NCI-H1417 (cell line): ENCODE measurements at regions not wholly inside any gene's neighbourhood (a gene's known extent, or its start where the extent isn't known, plus 50 kb on each side); places are given as distances from the start of the nearest gene placed in this dataset.
"Not testable (repeated sequence)": the region's sequence is repeated elsewhere in the genome, so short reads cannot be mapped to it uniquely, and the experiment has no call there.

Experiments
- DNase-seq, 3 experiments: peaks; one replicate each; lab custom pipeline; 2025; lab: John Stamatoyannopoulos, UW

- not testable (repeated sequence) for DNase-seq
These were observed 137.4 kb upstream of the PKP2 start for GRCh38 chr12:33033999-33034398.

DNA sequence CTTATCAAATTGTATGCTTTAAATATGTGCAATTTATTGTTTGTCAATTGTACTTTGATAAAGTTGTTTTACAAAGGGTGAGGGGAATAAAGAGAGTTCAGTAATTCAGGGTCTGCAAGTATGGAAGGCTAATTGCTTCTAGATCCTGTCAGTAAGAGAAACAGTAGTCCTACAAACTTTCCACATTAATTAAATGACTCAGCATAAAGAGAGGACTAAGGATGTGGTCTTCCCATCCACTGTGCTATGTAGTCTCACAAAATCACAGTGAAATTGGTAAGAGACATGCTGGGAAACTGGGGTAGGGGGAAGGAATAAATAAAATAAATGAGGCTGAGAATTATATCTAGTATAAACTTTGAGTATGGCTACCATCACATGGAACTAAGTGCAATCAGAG lies 130.2 kb upstream of the PKP2 start:
- no peak for DNase-seq

DNA sequence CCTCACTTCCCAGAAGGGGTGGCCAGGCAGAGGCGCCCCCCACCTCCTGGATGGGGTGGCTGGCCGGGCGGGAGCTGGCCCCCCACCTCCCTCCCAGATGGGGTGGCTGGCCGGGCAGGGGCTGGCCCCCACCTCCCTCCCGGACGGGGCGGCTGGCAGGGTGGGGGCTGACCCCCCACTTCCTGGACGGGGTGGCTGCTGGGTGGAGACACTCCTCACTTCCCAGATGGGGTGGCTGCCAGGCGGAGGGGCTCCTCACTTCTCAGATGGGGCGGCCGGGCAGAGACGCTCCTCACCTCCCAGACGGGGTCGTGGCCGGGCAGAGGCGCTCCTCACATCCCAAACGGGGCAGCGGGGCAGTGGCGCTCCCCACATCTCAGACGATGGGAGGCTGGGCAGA lies 126.1 kb upstream of the PKP2 start:
- DNase-seq = not testable (repeated sequence)

DNA sequence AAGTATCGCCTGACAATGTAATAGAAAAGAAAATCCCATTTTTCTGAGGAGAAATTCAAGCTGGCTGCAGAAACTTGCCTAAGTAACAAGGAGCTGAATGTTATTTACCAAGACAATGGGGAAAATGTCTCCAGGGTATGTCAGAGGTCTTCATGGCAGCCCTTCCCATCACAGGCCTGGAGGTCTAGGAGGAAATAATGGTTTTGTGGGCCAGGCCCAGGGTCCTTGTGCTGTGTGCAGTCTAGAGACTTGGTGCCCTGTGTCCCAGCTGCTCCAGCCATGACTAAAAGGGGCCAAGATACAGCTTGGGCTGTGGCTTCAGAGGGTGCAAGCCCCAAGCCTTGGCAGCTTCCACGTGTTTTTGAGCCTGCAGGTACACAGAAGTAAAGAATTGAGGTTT lies 120.5 kb upstream of the PKP2 start:
- DNase-seq = not testable (repeated sequence)

GRCh38 chr12:33012226-33012625 lies 115.6 kb upstream of the PKP2 start:
- no peak for DNase-seq

- no peak for DNase-seq
These were observed 109.5 kb upstream of the PKP2 start for GRCh38 chr12:33006106-33006505.

DNA sequence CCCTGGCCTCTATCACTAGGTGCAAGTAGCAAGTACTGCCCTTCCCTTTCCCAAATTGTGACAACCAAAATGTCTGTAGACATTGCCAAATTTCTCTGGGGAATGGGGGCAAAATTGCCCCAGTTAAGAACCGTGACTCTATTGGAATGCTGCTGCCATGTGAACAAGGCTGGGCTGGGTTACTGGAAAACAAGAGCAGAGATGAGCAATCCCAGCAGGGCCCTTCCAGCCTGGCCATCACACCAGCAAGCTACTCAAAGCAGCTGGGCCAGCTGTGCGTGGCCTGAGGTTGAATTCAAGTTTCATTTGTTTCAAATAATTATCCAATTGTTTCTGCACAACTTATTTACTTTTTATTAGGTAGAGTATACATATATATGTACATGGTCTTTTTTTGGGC lies 103.4 kb upstream of the PKP2 start:
- no peak for DNase-seq

DNA sequence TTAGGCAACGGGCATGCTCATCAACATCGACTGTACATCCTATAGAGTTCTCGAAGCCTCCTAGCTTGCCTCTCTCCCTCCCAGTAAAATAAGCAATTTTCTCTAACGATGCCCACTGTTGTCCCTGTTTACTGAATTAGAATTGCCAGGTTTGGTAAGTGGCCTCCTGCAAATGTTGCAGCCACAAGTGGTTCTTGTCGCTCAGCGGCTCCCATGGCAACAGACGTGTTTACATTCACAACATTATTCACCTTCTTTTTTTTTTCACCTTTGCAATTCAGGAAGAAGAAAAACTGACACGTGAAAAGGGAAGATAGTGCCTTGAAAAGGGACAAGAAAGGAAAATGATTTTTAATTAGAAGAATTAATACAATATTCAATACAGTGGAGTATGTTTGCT lies 100.9 kb upstream of the PKP2 start:
- DNase-seq = peak in 2 of 3 experiments; percentile 87 to 99

DNA sequence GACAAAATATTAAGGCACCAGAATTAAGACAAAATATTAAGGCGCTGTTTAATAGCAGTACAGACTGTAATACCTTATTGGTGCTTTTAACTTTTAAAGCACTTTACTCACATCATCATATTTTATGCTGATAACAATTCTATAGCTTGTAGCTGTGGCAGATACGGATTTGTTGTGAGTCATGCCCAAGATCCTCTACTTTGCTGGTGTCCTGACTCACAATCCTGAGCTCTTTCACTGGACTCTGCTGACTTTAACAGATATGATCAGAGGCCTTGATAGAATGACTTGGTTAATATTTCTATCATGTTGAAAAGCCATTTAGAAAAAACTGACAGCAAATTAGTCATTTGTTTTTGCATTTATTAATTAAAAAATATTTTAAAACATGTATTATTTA lies 99.0 kb upstream of the PKP2 start:
- no peak for DNase-seq

DNA sequence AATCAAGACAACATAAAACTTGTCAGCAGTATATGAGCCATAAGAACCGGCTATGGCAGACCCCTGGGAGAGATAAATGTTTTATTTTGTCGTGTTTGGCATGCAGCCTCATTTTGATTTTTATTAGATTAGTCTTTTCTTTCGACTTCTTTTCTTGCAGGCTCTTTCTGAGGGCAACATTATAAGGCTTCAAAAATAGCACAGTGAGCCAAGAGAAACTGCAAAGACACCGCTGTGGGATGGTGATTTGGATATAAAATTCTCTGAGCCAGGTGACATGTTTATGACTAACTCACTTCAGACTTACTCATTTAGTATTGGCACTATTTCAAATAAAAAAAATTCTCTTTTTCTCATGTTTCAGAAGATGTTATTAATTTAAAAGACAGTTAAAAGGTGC lies 96.8 kb upstream of the PKP2 start:
- no peak for DNase-seq

DNA sequence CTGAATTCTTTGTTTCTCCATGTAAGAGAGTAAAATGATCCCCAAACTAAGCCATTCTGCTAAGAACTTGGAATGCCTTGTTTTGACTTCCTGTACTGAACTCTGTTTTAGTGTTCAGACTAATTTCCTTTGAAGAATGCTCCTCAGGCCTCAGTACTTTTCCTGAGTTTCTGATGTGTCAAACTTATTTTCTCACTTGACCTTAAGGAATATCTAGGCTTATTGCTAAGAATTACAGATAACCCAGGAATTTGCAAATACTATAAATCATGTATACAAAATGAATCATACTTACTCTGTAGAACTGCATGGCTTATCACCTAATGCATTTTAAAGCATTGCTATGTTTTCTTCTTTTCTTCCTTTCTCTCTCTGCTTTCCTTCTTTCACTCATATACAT lies 93.1 kb upstream of the PKP2 start:
- no peak for DNase-seq

- no peak for DNase-seq
These were observed 92.4 kb upstream of the PKP2 start for GRCh38 chr12:32988982-32989381.

DNA sequence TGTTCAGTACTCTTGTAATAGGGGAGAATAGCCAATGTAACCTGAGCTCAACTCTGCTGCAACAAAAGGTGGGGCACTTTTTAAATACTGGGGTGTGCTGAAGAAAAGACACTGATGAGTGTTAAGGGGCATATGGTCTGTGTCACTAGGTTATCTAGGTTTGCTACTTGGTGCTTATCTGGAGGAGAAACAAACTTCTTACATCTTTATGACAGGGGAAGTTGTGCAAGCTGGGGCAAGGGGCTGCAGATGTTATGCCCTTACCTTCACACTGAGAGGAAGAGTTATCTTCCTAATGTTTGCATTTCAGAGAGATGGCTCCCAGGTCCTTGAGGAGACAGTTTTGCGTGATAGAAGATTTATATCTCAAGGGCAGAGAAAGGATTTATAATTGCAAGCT lies 90.9 kb upstream of the PKP2 start:
- DNase-seq = peak in 2 of 3 experiments; percentile 24 to 60

- peak in 1 of 3 experiments; percentile 14 for DNase-seq
These were observed 87.4 kb upstream of the PKP2 start for GRCh38 chr12:32983968-32984367.

- no peak for DNase-seq
These were observed 86.8 kb upstream of the PKP2 start for GRCh38 chr12:32983332-32983731.

- peak in 1 of 3 experiments; percentile 22 for DNase-seq
These were observed 84.6 kb upstream of the PKP2 start for GRCh38 chr12:32981139-32981538.

- DNase-seq = no peak
These were observed 78.5 kb upstream of the PKP2 start for GRCh38 chr12:32975122-32975521.

- no peak for DNase-seq
These were observed 74.0 kb upstream of the PKP2 start for GRCh38 chr12:32970465-32971110.

GRCh38 chr12:32964981-32965585 lies 68.5 kb upstream of the PKP2 start:
- peak in 2 of 3 experiments; percentile 75 to 96 for DNase-seq

GRCh38 chr12:32956418-32956817 lies 59.8 kb upstream of the PKP2 start:
- peak in 1 of 3 experiments; percentile 31 for DNase-seq

- no peak for DNase-seq
These were observed 56.1 kb upstream of the PKP2 start for GRCh38 chr12:32952681-32953080.

DNA sequence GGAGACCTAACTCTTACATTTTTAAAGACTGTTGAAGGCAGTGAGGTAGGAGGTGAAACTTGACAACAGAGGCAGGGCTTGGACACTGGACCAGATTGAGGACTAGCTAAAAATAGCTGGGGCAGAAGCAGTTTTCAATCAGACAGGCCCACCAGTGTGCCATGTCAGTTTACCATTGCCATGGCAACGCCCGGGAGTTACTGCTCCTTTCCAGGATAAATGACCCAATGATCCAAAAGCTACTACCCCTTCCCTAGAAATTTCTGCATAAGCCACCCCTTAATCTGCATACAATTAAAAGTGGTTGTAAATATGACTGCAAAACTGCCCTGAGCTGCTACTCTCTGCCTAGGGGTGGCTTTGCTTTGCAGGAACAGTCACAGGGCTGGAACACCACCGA lies 53.2 kb upstream of the PKP2 start:
- DNase-seq = no peak

DNA sequence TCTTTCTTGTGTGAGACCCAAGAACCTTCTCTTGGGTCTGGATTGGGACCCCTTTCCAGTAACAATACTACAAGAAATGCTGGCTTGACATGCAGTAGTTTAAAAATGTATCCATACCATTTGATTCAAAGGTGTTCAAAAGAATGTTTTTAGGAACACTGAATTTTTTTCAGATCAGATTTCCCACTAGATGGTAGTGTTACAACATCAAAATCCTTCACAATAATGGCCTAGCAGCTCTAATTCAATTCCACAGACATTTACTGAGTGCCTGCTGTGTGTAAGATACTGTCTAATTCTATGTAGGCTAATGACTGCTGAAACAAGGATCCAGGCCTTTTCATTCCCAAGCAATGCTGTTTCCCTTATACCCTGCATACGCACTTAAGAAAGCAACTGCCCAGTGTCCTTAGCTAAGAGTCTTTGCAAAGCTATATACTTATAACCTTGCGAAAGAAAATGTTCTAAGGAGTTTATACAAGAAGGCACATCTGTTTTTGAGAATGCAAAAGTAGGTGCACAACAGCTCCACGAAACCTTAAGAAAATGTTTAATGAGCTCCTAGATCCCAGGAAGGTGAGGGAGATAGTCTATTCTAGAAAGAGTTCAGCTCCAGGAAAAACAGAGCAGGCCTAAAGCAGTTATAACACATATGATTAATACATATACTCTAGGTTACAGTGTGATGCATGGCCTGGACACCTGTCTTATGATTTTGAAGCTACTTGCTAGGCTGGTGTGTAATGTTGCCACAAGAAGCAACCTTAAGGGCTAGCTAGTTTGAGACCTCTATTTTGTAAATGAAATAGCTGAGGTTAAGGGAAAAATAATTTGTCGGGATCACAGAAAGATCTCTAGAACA lies 50.9 kb upstream of the PKP2 start:
- peak; percentile 5 to 92 (median 49) for DNase-seq
